ENCODE measurements at regions not wholly inside any gene's neighbourhood (a gene's known extent, or its start where the extent isn't known, plus 50 kb on each side); places are given as distances from the start of the nearest gene placed in this dataset.

GRCh38 chr13:109496216-109496615 is 290.2 kb downstream of the IRS2 start:
- Histone ChIP-seq H3K4me2 (replicated peaks; ENCODE audit: extremely low read depth, low read length, poor library complexity, severe bottlenecking) (no peak overlapping the region), H3K4me1 (ENCODE audit: control insufficient read depth in 1 of 2, insufficient read depth in 2 of 2, low read length in 2 of 2) (no peaks in the 10 kb centered on the region), H3K9ac (ENCODE audit: insufficient read depth, low read length, poor library complexity, severe bottlenecking) (no peak overlapping the region), H3K27ac (ENCODE audit: low read depth in 1 of 2, low read length in 2 of 2) (no peak overlapping the region), H2AFZ (ENCODE audit: insufficient read depth, low read depth, low read length, poor library complexity, severe bottlenecking) (no peak overlapping the region), H3K36me3 (replicated peaks in 1 of 2; ENCODE audit: control insufficient read depth in 1 of 2, insufficient read depth in 2 of 2, low read length in 2 of 2) (no peaks in the 10 kb centered on the region), H3K4me3 (replicated peaks in 1 of 3; ENCODE audit: low read depth in 2 of 3, low read length in 3 of 3) (no peak overlapping the region), H3K27me3 (ENCODE audit: control insufficient read depth in 2 of 2, insufficient read depth in 2 of 2, low read length in 2 of 2) (peaks cover 0 to 3% of the 10 kb centered on the region in 2 donors), H4K20me1 (ENCODE audit: insufficient read depth, low read length) (no peaks in the 10 kb centered on the region), H3K9me3 (replicated peaks in 1 of 2; ENCODE audit: control insufficient read depth in 1 of 2, insufficient read depth in 1 of 2, low read length in 2 of 2) (no peaks in the 10 kb centered on the region), H3K79me2 (ENCODE audit: insufficient read depth, low read length) (no peaks in the 10 kb centered on the region)
- H3K4me3 Mint-ChIP-seq: no peak overlapping the region
- no peak overlapping the region for H3K27ac Mint-ChIP-seq
- intact Hi-C loops (cut with micrococcal nuclease): no loop called here
- no peaks in the 10 kb centered on the region for H3K4me1 Mint-ChIP-seq
- TF ChIP-seq, protein P1, sequence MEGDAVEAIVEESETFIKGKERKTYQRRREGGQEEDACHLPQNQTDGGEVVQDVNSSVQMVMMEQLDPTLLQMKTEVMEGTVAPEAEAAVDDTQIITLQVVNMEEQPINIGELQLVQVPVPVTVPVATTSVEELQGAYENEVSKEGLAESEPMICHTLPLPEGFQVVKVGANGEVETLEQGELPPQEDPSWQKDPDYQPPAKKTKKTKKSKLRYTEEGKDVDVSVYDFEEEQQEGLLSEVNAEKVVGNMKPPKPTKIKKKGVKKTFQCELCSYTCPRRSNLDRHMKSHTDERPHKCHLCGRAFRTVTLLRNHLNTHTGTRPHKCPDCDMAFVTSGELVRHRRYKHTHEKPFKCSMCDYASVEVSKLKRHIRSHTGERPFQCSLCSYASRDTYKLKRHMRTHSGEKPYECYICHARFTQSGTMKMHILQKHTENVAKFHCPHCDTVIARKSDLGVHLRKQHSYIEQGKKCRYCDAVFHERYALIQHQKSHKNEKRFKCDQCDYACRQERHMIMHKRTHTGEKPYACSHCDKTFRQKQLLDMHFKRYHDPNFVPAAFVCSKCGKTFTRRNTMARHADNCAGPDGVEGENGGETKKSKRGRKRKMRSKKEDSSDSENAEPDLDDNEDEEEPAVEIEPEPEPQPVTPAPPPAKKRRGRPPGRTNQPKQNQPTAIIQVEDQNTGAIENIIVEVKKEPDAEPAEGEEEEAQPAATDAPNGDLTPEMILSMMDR (IDR thresholded peaks at IDR 0.05): no peak
- H3K36me3 Mint-ChIP-seq: no peaks in the 10 kb centered on the region
- peaks cover 0 to 2% (median 0%) of the 10 kb centered on the region in 7 donors for H3K9me3 Mint-ChIP-seq
- 86% methylated on average over 4 of the region's 7 CpGs for WGBS (ENCODE audit: insufficient coverage)
- DNase-seq: no peak
- H3K27me3 Mint-ChIP-seq (ENCODE audit: low read depth in 3 of 3): peaks cover 2 to 13% (median 6%) of the 10 kb centered on the region in 3 donors

DNA sequence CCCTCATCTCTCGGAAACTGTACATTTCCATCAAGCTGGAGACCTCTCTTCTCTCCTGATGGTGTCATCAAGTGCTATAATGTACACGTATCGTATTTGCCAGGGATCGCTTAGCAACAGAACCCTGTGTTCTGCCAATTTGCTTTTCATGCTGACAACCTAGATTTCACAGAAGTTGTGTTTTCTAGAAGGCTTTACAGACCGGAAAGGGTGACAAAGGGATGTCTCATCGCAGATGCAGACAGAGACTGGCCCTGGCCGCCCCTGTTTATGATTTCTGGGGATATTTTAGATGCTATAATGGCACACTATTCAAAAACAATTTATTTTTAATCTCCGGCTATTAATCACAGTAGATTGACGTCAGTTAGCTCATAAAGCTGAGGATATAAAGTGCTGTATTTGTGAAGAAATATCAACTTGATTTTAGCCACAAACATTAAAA is 291.4 kb downstream of the IRS2 start:
- no peak overlapping the region for H3K4me3 Mint-ChIP-seq
- H2AFZ ChIP-seq (ENCODE audit: insufficient read depth, low read depth, low read length, poor library complexity, severe bottlenecking): no peak overlapping the region
- H3K4me1 ChIP-seq (ENCODE audit: control insufficient read depth in 1 of 2, insufficient read depth in 2 of 2, low read length in 2 of 2): no peaks in the 10 kb centered on the region
- H3K27ac ChIP-seq (ENCODE audit: low read depth in 1 of 2, low read length in 2 of 2): no peak overlapping the region
- DNase-seq: no peak
- H3K9ac ChIP-seq (ENCODE audit: insufficient read depth, low read length, poor library complexity, severe bottlenecking): no peak overlapping the region
- no peak overlapping the region for H3K4me2 ChIP-seq (replicated peaks; ENCODE audit: extremely low read depth, low read length, poor library complexity, severe bottlenecking)
- intact Hi-C loops (cut with micrococcal nuclease): no loop called here
- 89% methylated on average over 1 of the region's 9 CpGs for WGBS (ENCODE audit: insufficient coverage)
- no peaks in the 10 kb centered on the region for H3K36me3 Mint-ChIP-seq
- H3K4me3 ChIP-seq (replicated peaks in 1 of 3; ENCODE audit: low read depth in 2 of 3, low read length in 3 of 3): no peak overlapping the region
- no peaks in the 10 kb centered on the region for H3K4me1 Mint-ChIP-seq
- TF ChIP-seq, protein P1 (IDR thresholded peaks at IDR 0.05): no peak
- H3K9me3 Mint-ChIP-seq: peaks cover 0 to 2% (median 0%) of the 10 kb centered on the region in 7 donors
- H3K36me3 ChIP-seq (replicated peaks in 1 of 2; ENCODE audit: control insufficient read depth in 1 of 2, insufficient read depth in 2 of 2, low read length in 2 of 2): no peaks in the 10 kb centered on the region
- no peaks in the 10 kb centered on the region for H3K9me3 ChIP-seq (replicated peaks in 1 of 2; ENCODE audit: control insufficient read depth in 1 of 2, insufficient read depth in 1 of 2, low read length in 2 of 2)
- peaks cover 2 to 10% (median 6%) of the 10 kb centered on the region in 3 donors for H3K27me3 Mint-ChIP-seq (ENCODE audit: low read depth in 3 of 3)
- peaks cover 0 to 3% of the 10 kb centered on the region in 2 donors for H3K27me3 ChIP-seq (ENCODE audit: control insufficient read depth in 2 of 2, insufficient read depth in 2 of 2, low read length in 2 of 2)
- H3K27ac Mint-ChIP-seq: peak overlapping the region in 1 of 7 donors; percentile 24
- no peaks in the 10 kb centered on the region for H4K20me1 ChIP-seq (ENCODE audit: insufficient read depth, low read length)
- H3K79me2 ChIP-seq (ENCODE audit: insufficient read depth, low read length): no peaks in the 10 kb centered on the region

Data from CD14-positive monocyte (primary cell).